HG02610 (cell line): ENCODE measurements at regions not wholly inside any gene's neighbourhood (a gene's known extent, or its start where the extent isn't known, plus 50 kb on each side); places are given as distances from the start of the nearest gene placed in this dataset.
"Not testable (repeated sequence)": the region's sequence is repeated elsewhere in the genome, so short reads cannot be mapped to it uniquely, and the experiment has no call there.

Experiments
- ATAC-seq: cut with Tn5 transposase; IDR thresholded peaks from one replicate; pipeline ENCODE4 v1.9.1; 2021; ENCODE audit warnings: mild to moderate bottlenecking, moderate library complexity; ENCODE audit not compliant: unreplicated experiment

GRCh38 chr5:18399461-18400327 lies 765.4 kb downstream of the TAF11L14 start:
- ATAC-seq = not testable (repeated sequence)

GRCh38 chr5:18403141-18403540 lies 768.9 kb downstream of the TAF11L14 start:
- no peak for ATAC-seq

- no peak for ATAC-seq
Observed at GRCh38 chr5:18403941-18404438, 769.7 kb downstream of the TAF11L14 start.

- no peak for ATAC-seq
Observed at GRCh38 chr5:18420711-18421110, 786.5 kb downstream of the TAF11L14 start.

GRCh38 chr5:18433336-18433735 lies 799.1 kb downstream of the TAF11L14 start:
- ATAC-seq = no peak

- no peak for ATAC-seq
Observed at GRCh38 chr5:18438126-18438525, 803.9 kb downstream of the TAF11L14 start.

GRCh38 chr5:18455521-18455920 lies 821.3 kb downstream of the TAF11L14 start:
- no peak for ATAC-seq

GRCh38 chr5:18457255-18457654 lies 823.0 kb downstream of the TAF11L14 start:
- no peak for ATAC-seq

GRCh38 chr5:18461766-18462165 lies 827.5 kb downstream of the TAF11L14 start:
- no peak for ATAC-seq

- ATAC-seq = peak; percentile 83
Observed at GRCh38 chr5:18465833-18466681, 831.8 kb downstream of the TAF11L14 start.

- no peak for ATAC-seq
Observed at GRCh38 chr5:18466731-18467130, 832.5 kb downstream of the TAF11L14 start.

GRCh38 chr5:18471791-18472190 lies 837.5 kb downstream of the TAF11L14 start:
- ATAC-seq = not testable (repeated sequence)

GRCh38 chr5:18483451-18483850 lies 849.2 kb downstream of the TAF11L14 start:
- ATAC-seq = no peak

- no peak for ATAC-seq
Observed at GRCh38 chr5:18487928-18488480, 853.7 kb downstream of the TAF11L14 start.

- no peak for ATAC-seq
Observed at GRCh38 chr5:18489703-18490102, 855.4 kb downstream of the TAF11L14 start.

GRCh38 chr5:18491349-18491748 lies 857.1 kb downstream of the TAF11L14 start:
- no peak for ATAC-seq

GRCh38 chr5:18495157-18495556 lies 860.9 kb downstream of the TAF11L14 start:
- ATAC-seq = no peak

GRCh38 chr5:18496041-18496440 lies 861.8 kb downstream of the TAF11L14 start:
- no peak for ATAC-seq

- ATAC-seq = no peak
Observed at GRCh38 chr5:18497089-18497488, 862.8 kb downstream of the TAF11L14 start.

GRCh38 chr5:18503797-18504328 lies 869.6 kb downstream of the TAF11L14 start:
- ATAC-seq = no peak

- ATAC-seq = no peak
Observed at GRCh38 chr5:18507114-18507513, 872.9 kb downstream of the TAF11L14 start.
